GM12892 (cell line): ENCODE measurements at regions not wholly inside any gene's neighbourhood (a gene's known extent, or its start where the extent isn't known, plus 50 kb on each side); places are given as distances from the start of the nearest gene placed in this dataset.

ENCODE experiments used
- DNase-seq: peaks from one replicate; pipeline ENCODE4 v3.0.0; 2011; ENCODE audit not compliant: insufficient read length
- FAIRE-seq: peaks from 2 replicates; lab custom pipeline; 2011; peaks lifted over from hg19 to GRCh38; lab: Jason Lieb, UNC
- POLR2A ChIP-seq: IDR thresholded peaks from 2 replicates; pipeline ENCODE4 v1.6.1; 2011; ENCODE audit warnings: low read depth, low read length, control low read depth
- POLR2AphosphoS5 ChIP-seq: IDR thresholded peaks from 2 replicates; pipeline ENCODE4 v1.6.1; 2011; ENCODE audit warnings: low read depth, low read length, control low read depth
- TAF1 ChIP-seq: IDR thresholded peaks from 2 replicates; pipeline ENCODE4 v1.6.1; 2011; ENCODE audit warnings: low read depth, mild to moderate bottlenecking, control low read depth, low read length, borderline replicate concordance

DNA sequence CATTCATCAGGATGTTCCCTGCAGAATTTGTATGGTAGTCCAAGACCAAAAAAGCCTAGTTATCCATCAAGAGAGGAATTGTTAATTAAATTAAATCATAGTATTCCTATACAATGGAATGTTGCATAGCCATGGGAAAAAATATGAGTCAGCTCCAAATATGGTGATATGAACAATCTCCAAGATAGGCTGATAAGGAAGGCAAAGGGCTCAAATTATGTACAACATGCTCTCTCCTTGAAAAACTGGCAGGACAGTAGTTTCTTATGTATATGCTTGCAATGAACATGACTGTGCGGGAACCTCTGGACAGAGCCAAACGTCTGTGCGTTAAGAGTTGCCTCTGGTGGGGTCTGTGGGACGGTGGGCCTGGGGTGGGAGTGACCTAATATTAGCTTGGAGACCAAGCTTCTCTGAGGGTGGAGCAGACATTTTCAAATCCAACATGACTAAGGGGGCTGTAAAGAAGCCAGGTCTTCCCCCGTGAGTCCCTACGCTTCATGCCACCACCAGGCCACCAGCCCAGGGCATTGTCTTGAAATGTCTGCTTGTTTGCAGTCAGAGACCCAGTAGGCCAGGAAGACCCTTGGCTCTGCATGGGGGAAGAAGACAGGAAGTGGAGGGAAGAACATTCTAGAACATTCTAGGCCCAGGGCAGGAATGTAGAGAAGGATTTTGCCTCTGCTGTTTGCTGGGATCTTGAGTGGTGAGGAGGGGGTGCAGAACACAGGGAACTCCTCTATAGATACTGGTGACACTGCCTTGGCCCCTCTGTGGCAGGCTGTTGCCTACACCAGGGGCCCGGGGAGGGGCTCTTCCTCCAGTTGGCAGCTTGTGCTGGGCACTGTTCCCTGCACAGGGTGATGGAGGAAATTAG is 244.0 kb upstream of the HS6ST1 start:
- no peak for DNase-seq
- FAIRE-seq = no peak
- no peak for TF ChIP-seq TAF1
- no peak for TF ChIP-seq POLR2AphosphoS5
- TF ChIP-seq POLR2A = no peak

DNA sequence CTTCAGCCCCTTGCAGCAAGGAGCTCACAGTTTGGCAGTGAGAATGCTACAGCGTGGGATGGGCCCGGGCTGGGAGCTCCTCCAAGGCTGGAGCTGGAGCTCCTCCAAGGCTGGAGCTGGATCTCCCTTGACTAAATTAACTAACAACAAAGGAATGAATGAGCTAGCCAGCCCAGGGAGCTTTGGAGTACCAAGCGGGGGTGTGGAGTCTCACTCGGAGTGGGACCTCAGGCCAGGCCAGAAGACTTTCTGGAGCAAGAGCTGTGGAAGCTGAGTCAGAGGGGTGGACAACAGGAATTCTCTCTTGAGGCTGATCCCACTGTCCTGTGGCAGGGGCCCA is 244.7 kb upstream of the HS6ST1 start:
- no peak for FAIRE-seq
- TF ChIP-seq TAF1 = no peak
- no peak for DNase-seq

DNA sequence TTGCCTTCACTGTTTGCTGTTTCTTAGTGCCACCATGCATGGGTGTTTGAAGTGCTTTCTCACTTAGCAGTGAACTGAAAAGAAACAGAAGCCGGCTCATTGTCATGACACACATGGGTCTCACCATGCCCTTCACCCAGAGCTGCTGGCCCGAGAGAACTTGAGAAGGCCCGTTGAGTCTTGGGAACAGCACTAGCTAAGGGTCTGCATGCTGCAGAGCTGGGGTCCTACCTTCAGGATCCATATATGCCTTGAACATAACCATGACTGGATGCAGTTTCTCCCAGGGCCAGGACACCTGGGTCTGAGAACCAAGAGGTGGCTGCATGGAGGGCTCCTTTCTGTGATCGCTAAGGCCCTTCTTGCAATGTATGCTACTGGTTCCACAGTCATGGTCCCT is 245.5 kb upstream of the HS6ST1 start:
- TF ChIP-seq POLR2AphosphoS5 (no peak), POLR2A (no peak), TAF1 (no peak)
- FAIRE-seq (no peak), DNase-seq (no peak)

DNA sequence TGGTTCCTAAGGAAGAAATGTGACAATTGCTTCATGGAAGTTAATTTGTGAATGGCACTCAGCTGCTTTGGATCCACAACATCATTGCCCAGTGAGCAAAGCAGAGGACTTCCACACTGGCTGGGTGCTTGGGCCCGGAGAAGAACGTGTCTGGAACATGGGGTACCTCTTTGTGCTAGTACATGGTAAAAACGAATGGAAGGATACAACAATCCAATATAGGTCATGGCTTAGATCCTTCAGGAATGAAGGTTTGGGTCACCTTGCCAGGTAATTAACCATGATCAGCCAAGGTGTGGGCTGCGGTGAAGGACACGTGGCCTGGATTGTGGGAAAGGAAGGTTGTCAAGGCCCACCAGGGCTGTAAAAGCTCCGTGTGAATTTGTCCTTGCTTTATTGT is 245.9 kb upstream of the HS6ST1 start:
- FAIRE-seq (no peak), DNase-seq (no peak)
- no peak for TF ChIP-seq POLR2AphosphoS5
- TF ChIP-seq POLR2A = no peak

DNA sequence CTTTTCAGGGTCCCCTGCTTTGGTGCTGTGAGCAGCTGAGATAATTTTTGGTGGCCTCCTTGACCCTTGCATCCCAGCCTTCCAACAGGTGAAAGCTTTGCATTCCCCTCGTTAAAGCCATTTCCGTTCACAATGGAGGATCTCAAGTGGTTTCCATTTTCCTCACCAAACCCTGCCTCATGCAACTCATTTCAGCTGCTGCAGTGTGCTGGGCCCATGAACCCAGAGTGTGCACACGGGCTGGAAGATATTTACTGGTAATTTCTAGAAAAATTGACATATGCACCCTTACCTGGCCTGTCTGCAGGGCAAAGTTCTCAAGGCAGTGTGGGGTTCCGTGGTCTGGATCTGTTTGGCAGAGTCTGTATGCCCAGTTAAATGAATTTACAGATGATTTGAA is 246.8 kb upstream of the HS6ST1 start:
- TF ChIP-seq POLR2A (no peak), TAF1 (no peak)
- no peak for FAIRE-seq

DNA sequence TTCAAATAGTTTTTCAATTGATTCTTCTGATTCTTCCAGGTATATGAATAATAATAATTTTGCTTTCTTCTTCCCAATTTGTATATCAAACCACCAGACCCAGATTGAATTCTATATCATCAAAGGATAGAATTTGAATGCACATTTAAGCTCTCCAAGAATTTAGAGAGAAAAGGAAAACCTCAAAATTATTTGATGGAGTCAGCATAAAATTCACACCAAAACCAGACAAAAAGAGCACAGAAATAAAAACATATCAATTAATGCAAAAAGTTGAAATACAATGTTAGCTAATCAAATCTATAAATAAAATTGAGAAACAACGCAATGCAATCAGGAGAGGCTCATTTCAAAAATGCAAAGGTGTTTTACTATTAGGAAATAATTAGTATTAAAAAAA is 248.0 kb upstream of the HS6ST1 start:
- DNase-seq (no peak), FAIRE-seq (no peak)
- TF ChIP-seq POLR2A (no peak), TAF1 (no peak), POLR2AphosphoS5 (no peak)

More for the DNA sequence above, 246.8 kb upstream of the HS6ST1 start:
- no peak for DNase-seq

DNA sequence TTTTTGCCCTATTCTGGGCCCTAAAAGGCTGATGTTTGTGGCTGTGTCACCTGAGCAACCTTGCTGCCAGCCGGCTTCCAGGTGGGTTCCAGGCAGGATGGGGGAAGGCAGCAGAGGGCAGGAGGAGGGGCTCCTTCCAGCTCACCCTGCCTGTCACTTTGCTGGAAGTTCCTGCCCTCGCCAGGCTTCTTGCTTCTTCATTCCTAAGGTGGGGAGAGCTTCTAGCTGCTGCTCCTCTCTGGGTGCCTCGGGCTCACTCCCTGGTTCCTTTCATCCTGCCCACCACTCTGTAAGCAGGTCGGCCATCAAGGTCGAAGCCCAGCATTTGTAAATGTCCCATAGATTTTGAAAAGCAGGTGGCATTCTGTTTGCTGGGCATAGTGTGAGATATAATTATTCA is 249.4 kb upstream of the HS6ST1 start:
- DNase-seq (no peak), FAIRE-seq (no peak)
- TF ChIP-seq POLR2AphosphoS5 (no peak), TAF1 (no peak), POLR2A (no peak)

DNA sequence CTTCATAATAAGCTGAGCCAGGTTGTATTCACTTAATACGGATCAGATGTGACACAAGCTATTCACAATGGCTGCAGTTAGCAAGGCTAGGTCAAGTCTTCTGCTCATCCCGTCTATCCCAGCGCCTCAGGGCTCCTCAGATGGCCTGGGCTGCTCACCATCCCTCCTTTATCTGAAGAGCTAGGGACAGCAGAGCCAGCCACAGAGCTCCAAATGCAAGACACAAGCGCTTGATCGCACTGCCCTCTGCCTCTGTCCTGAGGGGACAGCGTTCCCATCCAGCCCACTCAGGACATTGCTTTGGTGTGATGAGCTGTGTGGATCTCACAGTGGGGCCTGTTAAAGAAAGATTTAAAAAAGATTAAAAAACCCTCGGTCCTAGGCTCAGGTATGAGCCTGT is 254.4 kb upstream of the HS6ST1 start:
- DNase-seq (no peak), FAIRE-seq (no peak)
- TF ChIP-seq POLR2A = no peak

DNA sequence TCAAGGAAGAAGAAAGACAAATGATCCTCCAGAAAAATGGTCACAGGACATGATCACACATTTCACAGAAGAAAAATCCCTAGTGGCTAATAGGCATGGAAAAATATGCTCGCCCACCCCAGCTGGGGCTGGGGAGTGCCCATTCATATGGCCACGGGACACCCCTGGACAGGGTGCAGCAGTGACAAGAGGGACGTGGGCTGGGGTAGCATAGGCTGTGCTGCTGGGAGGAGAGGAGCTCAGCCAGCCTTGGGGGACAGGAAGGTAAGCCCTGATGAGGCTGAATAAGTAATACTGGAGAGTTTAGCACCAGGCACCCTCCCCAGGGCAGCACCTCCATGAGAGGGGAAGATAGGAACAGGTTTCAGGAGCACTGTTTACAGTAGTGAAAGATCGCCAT is 254.9 kb upstream of the HS6ST1 start:
- FAIRE-seq (no peak), DNase-seq (no peak)
- TF ChIP-seq POLR2A = no peak
- no peak for TF ChIP-seq TAF1
- no peak for TF ChIP-seq POLR2AphosphoS5

DNA sequence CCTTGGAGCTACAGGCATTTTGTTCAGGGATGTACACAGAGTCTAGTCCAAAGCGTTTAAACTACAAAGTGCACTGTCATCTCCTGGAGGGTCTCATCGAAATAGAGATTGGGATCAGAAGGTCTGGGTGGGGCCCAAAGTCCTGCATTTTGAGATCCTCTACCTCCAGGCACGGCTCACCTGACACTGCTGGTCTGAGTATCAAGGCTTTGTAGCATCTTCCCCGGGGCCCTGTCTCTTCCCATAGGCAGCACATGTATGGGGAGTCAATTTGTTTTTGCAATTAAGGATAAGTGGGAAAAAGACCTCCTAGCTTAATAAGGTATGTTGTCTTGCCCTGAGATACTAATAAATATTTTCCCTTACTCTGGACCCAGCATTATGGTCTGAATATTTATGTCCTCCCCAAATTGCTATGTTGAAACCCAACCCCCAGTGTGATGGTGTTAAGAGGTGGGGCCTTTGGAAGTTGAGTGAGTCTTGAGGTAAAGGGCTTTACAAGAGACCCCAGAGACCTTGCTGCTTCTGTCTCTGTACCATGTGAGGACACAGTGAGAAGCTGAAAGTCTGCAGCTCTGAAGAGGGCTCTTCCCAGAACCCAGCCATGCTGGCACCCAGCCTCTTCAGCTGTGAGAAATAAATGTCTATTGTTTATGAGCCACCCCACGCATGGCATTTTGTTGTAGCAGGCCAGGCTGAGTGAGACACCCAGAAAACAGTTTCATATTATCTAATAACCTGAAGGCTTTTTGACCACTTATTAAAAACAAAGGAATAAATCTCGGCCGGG is 258.7 kb upstream of the HS6ST1 start:
- DNase-seq = no peak
- FAIRE-seq = no peak
- no peak for TF ChIP-seq POLR2A
- TF ChIP-seq TAF1 = no peak
- no peak for TF ChIP-seq POLR2AphosphoS5

DNA sequence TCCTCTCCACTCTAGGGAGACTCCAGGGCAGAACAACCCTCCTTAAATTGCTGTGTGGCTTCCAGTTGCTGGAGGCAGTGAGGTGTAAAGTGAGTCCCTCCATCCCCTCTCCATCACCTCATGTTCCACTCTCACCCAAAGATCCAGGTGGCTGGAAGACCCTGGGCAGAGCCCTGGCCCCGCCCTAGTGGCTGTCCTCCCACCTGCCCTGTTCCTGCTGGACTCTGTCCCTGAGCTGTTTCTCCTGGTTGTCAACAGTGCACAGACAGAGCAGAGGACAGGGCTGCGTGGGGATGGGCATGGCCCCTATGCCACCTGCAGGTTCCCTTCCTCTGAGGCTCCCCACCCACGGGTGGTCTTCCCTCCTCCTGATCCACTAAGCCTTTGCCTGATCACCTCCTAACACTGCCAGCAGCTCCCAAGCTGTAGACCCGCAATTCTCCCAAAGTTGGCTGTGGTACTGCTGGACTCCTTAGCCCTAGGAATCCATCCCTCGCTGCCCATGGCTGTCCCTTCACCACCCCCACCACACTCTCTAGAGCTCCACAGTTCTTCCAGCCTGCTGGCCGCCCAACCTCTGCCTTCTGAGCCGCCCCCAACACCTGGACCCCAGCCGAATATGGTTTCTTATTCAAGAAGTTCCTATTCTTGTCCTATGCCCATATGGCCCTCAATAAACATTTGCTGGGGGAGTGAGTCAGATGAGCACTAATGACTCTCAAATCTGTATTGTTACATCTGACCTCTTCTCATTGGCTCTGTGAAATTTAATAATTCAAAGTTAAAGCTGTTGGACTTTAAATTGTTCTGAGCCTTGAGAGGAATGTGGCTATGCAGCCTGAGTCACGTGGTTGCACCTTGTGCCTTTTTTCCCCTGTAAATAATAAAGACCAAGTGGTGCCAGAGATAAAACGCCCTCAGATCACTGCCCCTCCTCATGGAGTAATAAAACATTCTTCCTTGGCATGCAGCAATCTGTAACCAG is 260.0 kb upstream of the HS6ST1 start:
- no peak for TF ChIP-seq POLR2A
- TF ChIP-seq POLR2AphosphoS5 = no peak
- no peak for TF ChIP-seq TAF1
- FAIRE-seq = no peak
- DNase-seq = no peak

DNA sequence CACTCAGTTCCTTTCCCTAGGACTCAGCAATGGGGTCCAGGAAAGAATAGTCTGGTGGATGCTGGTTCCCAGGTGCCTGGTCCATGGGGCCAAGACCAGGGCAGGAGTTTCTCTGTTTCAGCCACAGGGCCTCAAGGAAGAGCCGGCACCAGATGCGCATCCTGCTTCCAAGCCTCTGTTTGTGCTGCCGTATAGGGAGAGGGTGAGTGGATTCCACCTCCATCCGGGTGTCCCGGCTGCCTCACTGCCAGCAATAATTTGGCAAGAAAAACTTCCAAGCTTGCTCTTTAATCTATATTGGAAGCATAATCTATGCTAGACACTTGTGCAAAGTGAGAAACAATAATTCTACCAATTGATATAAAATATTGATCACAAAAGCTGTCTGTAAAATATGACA is 261.2 kb upstream of the HS6ST1 start:
- DNase-seq (no peak), FAIRE-seq (no peak)
- no peak for TF ChIP-seq POLR2AphosphoS5
- no peak for TF ChIP-seq TAF1
- TF ChIP-seq POLR2A = no peak
